ENCODE measurements at regions not wholly inside any gene's neighbourhood (a gene's known extent, or its start where the extent isn't known, plus 50 kb on each side); places are given as distances from the start of the nearest gene placed in this dataset.

DNA sequence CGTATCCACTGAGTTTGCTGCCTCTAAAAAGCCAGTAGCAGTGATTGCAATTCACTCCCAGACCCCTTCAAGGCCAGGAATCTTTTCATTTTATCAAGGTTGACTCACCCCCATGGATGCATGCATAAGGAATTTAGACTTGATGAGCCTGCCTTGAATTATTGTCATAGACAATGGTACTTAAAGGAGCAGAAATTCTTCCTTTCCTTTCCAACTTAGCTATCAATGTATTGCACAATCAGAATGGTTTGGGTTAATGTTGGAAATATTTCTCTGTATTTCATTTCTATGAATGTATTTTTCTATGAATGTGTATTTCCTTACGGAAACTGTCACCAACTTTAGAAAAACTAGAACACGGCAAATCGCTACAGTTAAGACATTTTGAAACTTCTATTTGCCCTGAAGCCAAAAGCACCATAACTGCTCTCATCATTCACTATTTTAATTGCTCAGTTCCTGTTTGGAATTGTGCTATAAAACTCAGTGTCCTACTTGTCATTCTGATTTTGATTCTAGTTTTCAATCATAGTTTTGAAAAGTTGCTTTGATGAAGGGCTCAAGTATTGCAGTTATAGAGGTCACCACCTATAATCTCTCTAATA is 355.7 kb upstream of the AKR1E2 start:
- H3K4me1 ChIP-seq (ENCODE audit: control insufficient read depth, extremely low read depth, insufficient read depth, low read length), result peaks cover 8% of the 10 kb centered on the region
- CTCF ChIA-PET, result no interaction called here
- dilution Hi-C loops (cut with MboI; ENCODE audit: extremely low pct_ligation_motif_present, low sequenced_read_pairs) (no loop called here), intact Hi-C loops (cut with micrococcal nuclease) (no loop called here)
- H2AFZ ChIP-seq (ENCODE audit: low read depth, low read length), result no peak overlapping the region
- no peak overlapping the region for H3K27ac ChIP-seq (ENCODE audit: insufficient read depth, low read depth, low read length)
- H3K36me3 ChIP-seq (ENCODE audit: control insufficient read depth in 2 of 2, extremely low read depth in 1 of 2, insufficient read depth in 2 of 2, low read length in 2 of 2), result no peaks in the 10 kb centered on the region
- no peaks in the 10 kb centered on the region for H3K9me1 ChIP-seq (replicated peaks; ENCODE audit: control insufficient read depth, extremely low read depth, insufficient read depth, low read length)
- no peaks in the 10 kb centered on the region for H3K27me3 ChIP-seq (ENCODE audit: control insufficient read depth in 2 of 2, insufficient read depth in 2 of 2, low read length in 2 of 2)
- TF ChIP-seq POLR2AphosphoS5 (IDR thresholded peaks at IDR 0.05; ENCODE audit: insufficient read depth, low read depth, low read length), result no peak
- no peak for TF ChIP-seq MYC (IDR thresholded peaks at IDR 0.05; ENCODE audit: low read depth, low read length)
- TF ChIP-seq EZH2 (IDR thresholded peaks at IDR 0.05; ENCODE audit: borderline replicate concordance, low read depth, low read length, severe bottlenecking), result no peak
- no peak for TF ChIP-seq JUN (IDR thresholded peaks at IDR 0.05; ENCODE audit: borderline replicate concordance, insufficient read depth, insufficient read length, low read depth)
- TF ChIP-seq POLR2A (IDR thresholded peaks at IDR 0.05; ENCODE audit: low read depth, low read length), result no peak
- TF ChIP-seq, protein P1, sequence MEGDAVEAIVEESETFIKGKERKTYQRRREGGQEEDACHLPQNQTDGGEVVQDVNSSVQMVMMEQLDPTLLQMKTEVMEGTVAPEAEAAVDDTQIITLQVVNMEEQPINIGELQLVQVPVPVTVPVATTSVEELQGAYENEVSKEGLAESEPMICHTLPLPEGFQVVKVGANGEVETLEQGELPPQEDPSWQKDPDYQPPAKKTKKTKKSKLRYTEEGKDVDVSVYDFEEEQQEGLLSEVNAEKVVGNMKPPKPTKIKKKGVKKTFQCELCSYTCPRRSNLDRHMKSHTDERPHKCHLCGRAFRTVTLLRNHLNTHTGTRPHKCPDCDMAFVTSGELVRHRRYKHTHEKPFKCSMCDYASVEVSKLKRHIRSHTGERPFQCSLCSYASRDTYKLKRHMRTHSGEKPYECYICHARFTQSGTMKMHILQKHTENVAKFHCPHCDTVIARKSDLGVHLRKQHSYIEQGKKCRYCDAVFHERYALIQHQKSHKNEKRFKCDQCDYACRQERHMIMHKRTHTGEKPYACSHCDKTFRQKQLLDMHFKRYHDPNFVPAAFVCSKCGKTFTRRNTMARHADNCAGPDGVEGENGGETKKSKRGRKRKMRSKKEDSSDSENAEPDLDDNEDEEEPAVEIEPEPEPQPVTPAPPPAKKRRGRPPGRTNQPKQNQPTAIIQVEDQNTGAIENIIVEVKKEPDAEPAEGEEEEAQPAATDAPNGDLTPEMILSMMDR (IDR thresholded peaks at IDR 0.05; ENCODE audit: extremely low read depth in 1 of 2, insufficient read depth in 1 of 2, low read depth in 1 of 2, low read length in 2 of 2), result no peak
- no peaks in the 10 kb centered on the region for H4K20me1 ChIP-seq (replicated peaks; ENCODE audit: control insufficient read depth, extremely low read depth, insufficient read depth, low read length)
- DNase-seq (ENCODE audit: low read depth, low spot score) (no peak), FAIRE-seq (no peak)
- no peaks in the 10 kb centered on the region for H3K9me3 ChIP-seq (replicated peaks; ENCODE audit: control insufficient read depth, insufficient read depth, low read length)
- no peaks in the 10 kb centered on the region for H3K79me2 ChIP-seq (ENCODE audit: control insufficient read depth, insufficient read depth, low read length)
- no peak overlapping the region for H3K4me3 ChIP-seq (replicated peaks in 1 of 3; ENCODE audit: insufficient read depth in 1 of 3, low read depth in 1 of 3, low read length in 3 of 3)
- BruUV-seq (replicated peaks), result no TSS peak
- POLR2A ChIA-PET, result no interaction called here
- H3K4me2 ChIP-seq (ENCODE audit: insufficient read depth, low read length), result no peak overlapping the region
- H3K9ac ChIP-seq (replicated peaks; ENCODE audit: extremely low read depth, insufficient read depth, low read length), result no peak overlapping the region

DNA sequence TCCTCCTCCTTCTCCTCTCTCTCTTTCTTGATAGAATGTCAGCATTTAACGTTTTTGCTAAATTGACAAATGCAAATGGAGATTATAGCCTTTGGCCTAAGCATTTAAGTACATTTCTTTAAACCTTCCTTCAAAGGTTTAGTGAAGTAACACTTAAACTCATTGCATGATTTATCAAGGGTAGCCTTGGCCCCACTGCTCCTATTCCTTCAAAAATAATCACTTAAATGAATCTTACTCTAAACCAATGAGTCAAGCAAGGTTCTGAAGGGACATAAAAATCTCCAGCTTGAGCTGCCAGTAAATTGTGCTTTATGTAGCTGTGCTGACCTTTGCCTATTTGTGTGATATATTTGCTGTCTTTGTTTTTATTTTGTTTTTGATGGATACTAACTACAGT is 358.5 kb upstream of the AKR1E2 start:
- intact Hi-C loops (cut with micrococcal nuclease), result no loop called here
- CTCF ChIA-PET, result no interaction called here

More for the DNA sequence above, 358.5 kb upstream of the AKR1E2 start:
- Histone ChIP-seq H3K9ac (replicated peaks; ENCODE audit: extremely low read depth, insufficient read depth, low read length) (no peak overlapping the region), H3K36me3 (ENCODE audit: control insufficient read depth in 2 of 2, extremely low read depth in 1 of 2, insufficient read depth in 2 of 2, low read length in 2 of 2) (no peaks in the 10 kb centered on the region), H3K27ac (ENCODE audit: insufficient read depth, low read depth, low read length) (no peak overlapping the region), H2AFZ (ENCODE audit: low read depth, low read length) (no peak overlapping the region), H4K20me1 (replicated peaks; ENCODE audit: control insufficient read depth, extremely low read depth, insufficient read depth, low read length) (no peaks in the 10 kb centered on the region), H3K4me1 (ENCODE audit: control insufficient read depth, extremely low read depth, insufficient read depth, low read length) (no peaks in the 10 kb centered on the region), H3K9me1 (replicated peaks; ENCODE audit: control insufficient read depth, extremely low read depth, insufficient read depth, low read length) (no peaks in the 10 kb centered on the region), H3K4me3 (replicated peaks in 1 of 3; ENCODE audit: insufficient read depth in 1 of 3, low read depth in 1 of 3, low read length in 3 of 3) (no peak overlapping the region), H3K79me2 (ENCODE audit: control insufficient read depth, insufficient read depth, low read length) (no peaks in the 10 kb centered on the region), H3K4me2 (ENCODE audit: insufficient read depth, low read length) (no peak overlapping the region), H3K9me3 (replicated peaks; ENCODE audit: control insufficient read depth, insufficient read depth, low read length) (no peaks in the 10 kb centered on the region), H3K27me3 (ENCODE audit: control insufficient read depth in 2 of 2, insufficient read depth in 2 of 2, low read length in 2 of 2) (no peaks in the 10 kb centered on the region)
- BruUV-seq (replicated peaks), result no TSS peak
- POLR2A ChIA-PET, result no interaction called here
- TF ChIP-seq GATA2 (IDR thresholded peaks at IDR 0.05; ENCODE audit: insufficient read depth, insufficient read length, low read depth, low read length) (no peak), POLR2A (IDR thresholded peaks at IDR 0.05; ENCODE audit: low read depth, low read length) (no peak), FOS (IDR thresholded peaks at IDR 0.05; ENCODE audit: borderline replicate concordance, insufficient read depth, low read length) (no peak), EZH2 (IDR thresholded peaks at IDR 0.05; ENCODE audit: borderline replicate concordance, low read depth, low read length, severe bottlenecking) (no peak)
- no peak for DNase-seq (ENCODE audit: low read depth, low spot score)
- dilution Hi-C loops (cut with MboI; ENCODE audit: extremely low pct_ligation_motif_present, low sequenced_read_pairs), result no loop called here
- FAIRE-seq, result no peak
